ENCODE measurements at regions not wholly inside any gene's neighbourhood (a gene's known extent, or its start where the extent isn't known, plus 50 kb on each side); places are given as distances from the start of the nearest gene placed in this dataset.

DNA sequence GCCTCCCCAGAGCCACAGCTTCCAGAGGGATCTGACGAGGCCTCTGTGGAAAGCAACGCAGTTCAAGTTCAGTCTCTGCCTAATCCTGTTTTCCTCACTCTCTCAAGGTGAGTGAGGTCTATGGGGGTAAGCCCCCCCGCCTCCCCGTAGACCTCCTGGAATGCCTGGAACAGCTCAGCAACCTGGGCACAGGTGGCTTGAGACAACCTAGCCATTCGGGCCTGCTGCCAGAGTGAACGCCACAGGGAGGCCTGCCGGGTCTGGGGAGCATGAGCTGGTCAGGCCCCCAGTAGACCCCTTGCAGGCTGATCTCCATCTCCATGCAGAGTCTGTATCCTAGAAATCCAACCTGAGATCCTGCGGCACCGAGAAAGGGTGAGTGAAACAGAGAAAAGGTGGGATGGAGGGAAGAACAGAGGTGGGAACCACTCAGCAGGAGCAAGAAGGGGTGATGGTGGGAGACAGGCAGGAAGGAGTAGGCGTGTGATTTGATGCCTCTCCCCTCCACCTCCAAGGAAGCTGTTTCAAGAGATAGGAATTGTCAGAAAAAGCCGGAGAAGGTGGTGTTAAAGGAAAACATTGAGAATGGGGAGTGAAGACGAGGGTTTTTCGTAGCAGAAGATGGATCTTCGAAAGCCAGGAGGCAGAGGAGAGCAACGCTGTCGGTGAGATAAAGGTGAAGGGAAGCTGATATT is 123.1 kb upstream of the PRMT8 start:
- Mint-ChIP-seq H3K27me3 (peaks cover 16 to 21% of the 10 kb centered on the region in 2 donors), H3K36me3 (no peaks in the 10 kb centered on the region), H3K27ac (no peak overlapping the region), H3K4me1 (peaks cover 0 to 7% (median 3%) of the 10 kb centered on the region in 4 donors), H3K4me3 (no peak overlapping the region), H3K9me3 (no peaks in the 10 kb centered on the region)
- Histone ChIP-seq H3K4me1 (ENCODE audit: insufficient read depth, low read length) (no peaks in the 10 kb centered on the region), H3K27ac (ENCODE audit: low read depth, low read length) (no peak overlapping the region), H3K36me3 (ENCODE audit: insufficient read depth, low read length) (no peaks in the 10 kb centered on the region), H3K9me3 (ENCODE audit: control insufficient read depth in 1 of 2, low read length in 2 of 2) (no peaks in the 10 kb centered on the region), H3K27me3 (ENCODE audit: insufficient read depth, low read length) (peaks cover 8% of the 10 kb centered on the region), H3K4me3 (ENCODE audit: low read length in 2 of 2) (no peak overlapping the region)
- intact Hi-C loops (cut with micrococcal nuclease) = no loop called here
- CTCF ChIA-PET (ENCODE audit: partially characterized antibody) = no interaction called here
- DNase-seq = no peak
- POLR2A ChIA-PET (ENCODE audit: partially characterized antibody) = no interaction called here

DNA sequence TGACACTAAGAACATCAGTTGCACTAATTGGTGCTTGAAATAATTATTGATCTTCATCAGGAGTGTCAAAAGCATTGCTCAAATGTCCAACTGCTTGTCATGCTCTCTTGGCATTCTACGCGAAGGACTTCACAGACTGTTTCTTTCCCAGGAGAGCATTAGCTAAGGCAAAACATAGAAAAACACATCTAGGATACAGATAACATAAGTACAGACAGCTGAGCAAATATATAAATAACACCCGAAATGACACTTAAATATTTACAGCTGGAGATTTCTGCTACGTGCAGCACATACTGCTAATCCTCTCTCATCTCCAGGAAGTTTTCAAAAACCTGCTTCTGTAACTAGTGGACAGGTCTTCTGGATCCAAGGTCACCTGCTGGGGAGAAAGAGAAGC is 120.0 kb upstream of the PRMT8 start:
- no peak overlapping the region for H3K27ac Mint-ChIP-seq
- ChIA-PET CTCF (ENCODE audit: partially characterized antibody) (interaction anchor here (1.2 kb wide), 1 partner anchor 71 kb away, joined by 4 read pairs; no protein-coding TSS in a partner anchor), POLR2A (ENCODE audit: partially characterized antibody) (no interaction called here)
- peaks cover 2 to 6% of the 10 kb centered on the region in 2 donors for H3K27me3 Mint-ChIP-seq
- Histone ChIP-seq H3K4me1 (ENCODE audit: insufficient read depth, low read length) (no peaks in the 10 kb centered on the region), H3K27me3 (ENCODE audit: insufficient read depth, low read length) (no peaks in the 10 kb centered on the region), H3K36me3 (ENCODE audit: insufficient read depth, low read length) (no peaks in the 10 kb centered on the region), H3K27ac (ENCODE audit: low read depth, low read length) (no peak overlapping the region), H3K9me3 (ENCODE audit: control insufficient read depth in 1 of 2, low read length in 2 of 2) (no peaks in the 10 kb centered on the region), H3K4me3 (ENCODE audit: low read length in 2 of 2) (no peak overlapping the region)
- DNase-seq = no peak
- intact Hi-C loops (cut with micrococcal nuclease) = no loop called here
- no peak overlapping the region for H3K4me3 Mint-ChIP-seq
- no peaks in the 10 kb centered on the region for H3K4me1 Mint-ChIP-seq
- H3K9me3 Mint-ChIP-seq = no peaks in the 10 kb centered on the region
- H3K36me3 Mint-ChIP-seq = no peaks in the 10 kb centered on the region

DNA sequence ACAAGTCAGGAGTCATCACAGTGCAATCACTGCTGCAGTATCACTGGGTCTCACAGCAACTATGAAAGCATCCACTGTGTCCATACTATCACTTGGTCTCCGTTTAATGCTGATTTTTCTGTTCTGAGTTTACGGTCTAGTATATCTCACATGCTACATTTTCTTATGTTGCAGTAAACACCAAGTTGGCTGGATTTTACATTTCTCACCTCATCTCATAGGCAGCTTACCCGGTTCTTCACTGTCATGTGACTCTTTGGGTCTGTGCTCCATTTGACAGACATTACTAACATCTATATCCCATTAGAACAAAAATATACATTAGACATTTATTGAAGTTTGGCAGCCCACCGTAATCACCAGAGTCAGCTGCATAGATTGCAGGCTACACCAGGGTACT is 115.7 kb upstream of the PRMT8 start:
- Mint-ChIP-seq H3K4me3 (no peak overlapping the region), H3K9me3 (peaks cover 0 to 6% (median 1%) of the 10 kb centered on the region in 8 donors), H3K27me3 (peaks cover 5 to 10% of the 10 kb centered on the region in 2 donors), H3K4me1 (no peaks in the 10 kb centered on the region), H3K27ac (no peak overlapping the region), H3K36me3 (no peaks in the 10 kb centered on the region)
- no peak overlapping the region for H3K27ac ChIP-seq (ENCODE audit: low read depth, low read length)
- no peak overlapping the region for H3K4me3 ChIP-seq (ENCODE audit: low read length in 2 of 2)
- CTCF ChIA-PET (ENCODE audit: partially characterized antibody) = no interaction called here
- no peaks in the 10 kb centered on the region for H3K36me3 ChIP-seq (ENCODE audit: insufficient read depth, low read length)
- no peak for DNase-seq
- H3K27me3 ChIP-seq (ENCODE audit: insufficient read depth, low read length) = no peaks in the 10 kb centered on the region
- intact Hi-C loops (cut with micrococcal nuclease) = no loop called here
- no peaks in the 10 kb centered on the region for H3K9me3 ChIP-seq (ENCODE audit: control insufficient read depth in 1 of 2, low read length in 2 of 2)
- POLR2A ChIA-PET (ENCODE audit: partially characterized antibody) = no interaction called here
- H3K4me1 ChIP-seq (ENCODE audit: insufficient read depth, low read length) = no peaks in the 10 kb centered on the region

DNA sequence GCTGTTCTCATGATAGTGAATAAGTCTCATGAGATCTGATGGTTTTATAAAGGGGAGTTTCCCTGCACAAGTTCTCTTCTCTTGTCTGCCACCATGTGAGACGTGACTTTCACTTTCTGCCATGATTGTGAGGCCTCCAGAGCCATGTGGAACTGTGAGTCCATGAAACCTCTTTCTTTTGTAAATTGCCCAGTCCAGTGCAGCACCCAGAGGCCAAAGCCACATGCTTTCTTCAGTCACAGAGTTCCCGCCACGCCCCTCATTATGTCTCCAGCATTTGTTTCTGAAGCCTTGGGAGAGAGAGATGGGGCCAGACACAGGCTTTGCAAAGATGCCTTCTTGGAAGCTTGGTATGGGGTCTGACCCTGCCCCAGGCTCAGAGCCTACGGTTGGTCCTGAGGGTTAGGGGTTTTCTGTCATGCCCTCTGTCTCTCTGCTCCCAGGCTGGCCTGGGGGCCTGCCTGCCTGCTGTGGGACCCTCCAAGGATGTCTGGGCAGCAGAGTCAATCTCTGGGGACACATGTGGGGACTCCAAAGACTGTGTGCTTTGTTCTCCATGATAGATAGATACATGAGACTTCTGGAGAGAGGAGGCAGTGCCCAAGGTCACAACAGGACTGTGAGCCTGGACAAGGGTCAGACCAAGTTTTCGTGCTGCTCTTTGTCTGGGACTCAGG is 114.1 kb upstream of the PRMT8 start:
- Mint-ChIP-seq H3K36me3 (no peaks in the 10 kb centered on the region), H3K4me3 (no peak overlapping the region), H3K27me3 (peaks cover 7 to 15% of the 10 kb centered on the region in 2 donors), H3K9me3 (peaks cover 0 to 9% (median 1%) of the 10 kb centered on the region in 8 donors), H3K27ac (no peak overlapping the region), H3K4me1 (no peaks in the 10 kb centered on the region)
- intact Hi-C loops (cut with micrococcal nuclease) = no loop called here
- ChIA-PET POLR2A (ENCODE audit: partially characterized antibody) (no interaction called here), CTCF (ENCODE audit: partially characterized antibody) (no interaction called here)
- H3K27me3 ChIP-seq (ENCODE audit: insufficient read depth, low read length) = no peaks in the 10 kb centered on the region
- H3K36me3 ChIP-seq (ENCODE audit: insufficient read depth, low read length) = no peaks in the 10 kb centered on the region
- no peak overlapping the region for H3K4me3 ChIP-seq (ENCODE audit: low read length in 2 of 2)
- DNase-seq = no peak
- no peaks in the 10 kb centered on the region for H3K4me1 ChIP-seq (ENCODE audit: insufficient read depth, low read length)
- no peaks in the 10 kb centered on the region for H3K9me3 ChIP-seq (ENCODE audit: control insufficient read depth in 1 of 2, low read length in 2 of 2)
- H3K27ac ChIP-seq (ENCODE audit: low read depth, low read length) = no peak overlapping the region

DNA sequence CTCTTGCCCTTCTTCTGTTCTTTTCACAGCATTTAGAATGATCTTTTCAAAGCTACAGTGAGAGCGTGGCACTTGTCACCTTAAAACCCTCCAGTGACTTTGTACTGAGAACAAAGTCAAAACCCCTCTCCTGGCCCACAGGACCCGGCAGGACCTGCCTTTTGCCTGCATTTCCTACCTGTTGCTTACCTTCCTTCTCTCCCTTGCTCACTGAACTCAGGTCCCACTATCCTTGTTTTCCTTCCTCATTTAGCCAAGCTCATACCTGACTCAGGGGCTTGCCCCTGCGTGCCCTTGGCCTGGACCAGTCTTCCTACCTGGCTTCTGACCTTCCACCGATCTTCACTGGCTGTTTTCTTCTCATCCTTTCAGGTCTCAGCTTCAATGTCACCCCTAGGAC is 112.3 kb upstream of the PRMT8 start:
- peaks cover 10 to 21% of the 10 kb centered on the region in 2 donors for H3K27me3 Mint-ChIP-seq
- no peak overlapping the region for H3K4me3 ChIP-seq (ENCODE audit: low read length in 2 of 2)
- ChIA-PET POLR2A (ENCODE audit: partially characterized antibody) (no interaction called here), CTCF (ENCODE audit: partially characterized antibody) (no interaction called here)
- no peaks in the 10 kb centered on the region for H3K36me3 Mint-ChIP-seq
- no peak overlapping the region for H3K4me3 Mint-ChIP-seq
- no peak for DNase-seq
- H3K27ac Mint-ChIP-seq = peak overlapping the region in 1 of 7 donors; percentile 0
- intact Hi-C loops (cut with micrococcal nuclease) = no loop called here
- H3K27ac ChIP-seq (ENCODE audit: low read depth, low read length) = no peak overlapping the region
- H3K4me1 Mint-ChIP-seq = no peaks in the 10 kb centered on the region
- H3K4me1 ChIP-seq (ENCODE audit: insufficient read depth, low read length) = no peaks in the 10 kb centered on the region
- peaks cover 0 to 10% (median 2%) of the 10 kb centered on the region in 8 donors for H3K9me3 Mint-ChIP-seq
- no peaks in the 10 kb centered on the region for H3K27me3 ChIP-seq (ENCODE audit: insufficient read depth, low read length)
- no peaks in the 10 kb centered on the region for H3K36me3 ChIP-seq (ENCODE audit: insufficient read depth, low read length)
- H3K9me3 ChIP-seq (ENCODE audit: control insufficient read depth in 1 of 2, low read length in 2 of 2) = no peaks in the 10 kb centered on the region

DNA sequence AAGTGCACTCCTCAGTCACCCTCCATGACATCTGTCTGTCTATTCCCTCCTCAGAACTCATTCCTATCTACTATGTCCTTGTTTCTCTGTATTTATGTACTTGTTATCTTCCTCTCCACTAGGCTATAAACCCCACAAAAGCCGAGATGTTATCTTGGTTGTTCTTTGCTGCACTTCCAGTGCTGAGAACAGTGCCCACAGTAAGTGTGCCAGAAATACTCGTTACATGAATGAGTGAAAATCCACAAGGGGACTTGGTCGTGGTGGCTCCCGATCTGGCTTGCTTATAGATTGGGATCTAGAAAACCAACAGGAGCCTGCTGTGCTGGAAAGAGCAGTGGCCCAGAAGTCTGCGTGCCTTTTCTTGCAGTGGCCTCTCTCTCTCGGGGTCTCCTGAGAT is 111.9 kb upstream of the PRMT8 start:
- H3K4me1 Mint-ChIP-seq = no peaks in the 10 kb centered on the region
- DNase-seq = no peak
- ChIA-PET POLR2A (ENCODE audit: partially characterized antibody) (no interaction called here), CTCF (ENCODE audit: partially characterized antibody) (no interaction called here)
- peaks cover 0 to 12% (median 3%) of the 10 kb centered on the region in 8 donors for H3K9me3 Mint-ChIP-seq
- no peaks in the 10 kb centered on the region for H3K4me1 ChIP-seq (ENCODE audit: insufficient read depth, low read length)
- no peaks in the 10 kb centered on the region for H3K36me3 Mint-ChIP-seq
- no peaks in the 10 kb centered on the region for H3K36me3 ChIP-seq (ENCODE audit: insufficient read depth, low read length)
- no peak overlapping the region for H3K4me3 ChIP-seq (ENCODE audit: low read length in 2 of 2)
- no peak overlapping the region for H3K4me3 Mint-ChIP-seq
- H3K27ac ChIP-seq (ENCODE audit: low read depth, low read length) = no peak overlapping the region
- intact Hi-C loops (cut with micrococcal nuclease) = no loop called here
- H3K9me3 ChIP-seq (ENCODE audit: control insufficient read depth in 1 of 2, low read length in 2 of 2) = no peaks in the 10 kb centered on the region
- no peaks in the 10 kb centered on the region for H3K27me3 ChIP-seq (ENCODE audit: insufficient read depth, low read length)
- H3K27me3 Mint-ChIP-seq = peaks cover 10 to 23% of the 10 kb centered on the region in 2 donors
- H3K27ac Mint-ChIP-seq = no peak overlapping the region

DNA sequence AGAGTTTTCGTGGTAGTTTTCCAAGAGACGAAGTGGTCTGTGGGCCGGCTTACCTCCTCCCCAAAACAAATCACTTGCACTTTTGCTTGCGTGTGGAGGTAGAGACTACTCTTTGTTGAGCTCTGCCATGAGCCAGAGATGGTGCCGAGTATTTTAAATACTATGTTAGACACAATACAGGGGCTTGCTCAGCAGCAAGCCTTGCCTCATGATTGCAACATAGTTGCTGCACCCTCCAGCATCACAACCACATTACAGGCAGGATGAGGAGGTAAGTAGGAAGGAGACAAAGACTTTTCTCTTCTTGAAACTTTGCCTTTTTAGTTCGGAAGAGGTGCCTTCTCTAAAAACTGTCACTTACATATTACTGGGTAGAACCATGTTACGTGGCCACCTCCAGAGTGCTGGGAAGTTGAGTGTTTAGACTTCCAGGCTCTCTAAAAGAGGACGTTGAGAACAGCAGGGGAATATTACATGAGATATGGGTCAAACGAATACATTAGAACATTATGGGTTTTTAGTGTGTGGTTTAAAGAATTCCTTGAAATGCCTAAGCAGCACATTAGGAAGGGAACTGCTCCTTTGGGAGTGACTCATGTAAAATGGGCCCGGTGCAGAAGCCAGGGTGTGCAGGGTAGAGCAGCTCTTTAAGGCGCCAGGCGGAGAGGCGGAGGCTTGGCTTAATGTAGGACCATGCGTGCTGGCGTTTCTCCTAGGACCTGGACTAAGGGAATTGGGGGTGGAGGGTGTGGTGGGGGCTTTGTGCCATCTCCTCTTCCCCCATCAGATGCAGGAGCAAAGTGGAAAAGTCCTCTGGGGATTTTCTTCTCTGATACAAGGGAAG is 110.6 kb upstream of the PRMT8 start:
- no peaks in the 10 kb centered on the region for H3K4me1 Mint-ChIP-seq
- Histone ChIP-seq H3K9me3 (ENCODE audit: control insufficient read depth in 1 of 2, low read length in 2 of 2) (no peaks in the 10 kb centered on the region), H3K27ac (ENCODE audit: low read depth, low read length) (no peak overlapping the region), H3K27me3 (ENCODE audit: insufficient read depth, low read length) (no peaks in the 10 kb centered on the region), H3K36me3 (ENCODE audit: insufficient read depth, low read length) (no peaks in the 10 kb centered on the region), H3K4me1 (ENCODE audit: insufficient read depth, low read length) (no peaks in the 10 kb centered on the region), H3K4me3 (ENCODE audit: low read length in 2 of 2) (no peak overlapping the region)
- intact Hi-C loops (cut with micrococcal nuclease) = no loop called here
- H3K27ac Mint-ChIP-seq = no peak overlapping the region
- H3K9me3 Mint-ChIP-seq = peaks cover 0 to 12% (median 3%) of the 10 kb centered on the region in 8 donors
- no peak for DNase-seq
- H3K36me3 Mint-ChIP-seq = no peaks in the 10 kb centered on the region
- CTCF ChIA-PET (ENCODE audit: partially characterized antibody) = no interaction called here
- POLR2A ChIA-PET (ENCODE audit: partially characterized antibody) = no interaction called here
- peaks cover 10 to 21% of the 10 kb centered on the region in 2 donors for H3K27me3 Mint-ChIP-seq
- H3K4me3 Mint-ChIP-seq = no peak overlapping the region
